ENCODE measurements at regions not wholly inside any gene's neighbourhood (a gene's known extent, or its start where the extent isn't known, plus 50 kb on each side); places are given as distances from the start of the nearest gene placed in this dataset.

- no peak for DNase-seq
Observed at GRCh38 chr1:4965346-4966075, 311.1 kb downstream of the AJAP1 start.

- DNase-seq = no peak
Observed at GRCh38 chr1:4964634-4965345, 310.4 kb downstream of the AJAP1 start.

GRCh38 chr1:4963251-4963650 lies 308.8 kb downstream of the AJAP1 start:
- no peak for DNase-seq

GRCh38 chr1:4962836-4963235 lies 308.4 kb downstream of the AJAP1 start:
- no peak for DNase-seq

DNA sequence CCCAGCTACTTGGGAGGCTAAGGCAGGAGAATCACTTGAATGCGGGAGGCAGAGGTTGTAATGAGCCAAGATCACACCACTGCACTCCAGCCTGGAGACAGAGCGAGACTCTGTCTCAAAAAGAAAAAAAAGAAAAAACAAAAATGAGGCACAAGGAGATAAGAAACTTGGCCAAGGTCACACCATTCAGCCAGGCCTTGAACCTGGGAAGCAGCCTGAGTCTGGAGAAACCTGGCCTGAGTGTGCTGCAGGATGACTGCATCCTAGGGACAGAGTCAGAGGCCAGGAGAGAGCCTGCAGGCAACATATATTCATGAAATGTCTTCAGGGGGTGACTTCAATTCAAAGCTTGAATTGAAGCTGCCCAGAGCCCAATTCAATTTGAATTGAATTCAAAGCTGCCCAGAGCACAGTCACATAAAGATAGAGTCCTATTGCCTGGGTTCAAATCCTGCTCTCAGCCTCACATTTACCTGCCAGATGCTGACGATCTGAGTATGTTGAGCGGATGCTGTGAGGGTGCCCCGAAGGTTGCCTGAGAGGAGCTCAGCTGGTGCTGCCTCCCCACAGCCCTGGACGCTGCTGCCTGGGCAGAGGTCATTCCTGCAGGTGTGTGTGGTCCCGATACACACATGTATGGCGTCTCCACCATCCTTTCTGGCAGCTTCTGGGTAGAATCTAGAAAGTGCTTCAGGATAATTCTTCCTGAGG lies 307.7 kb downstream of the AJAP1 start:
- DNase-seq = no peak

DNA sequence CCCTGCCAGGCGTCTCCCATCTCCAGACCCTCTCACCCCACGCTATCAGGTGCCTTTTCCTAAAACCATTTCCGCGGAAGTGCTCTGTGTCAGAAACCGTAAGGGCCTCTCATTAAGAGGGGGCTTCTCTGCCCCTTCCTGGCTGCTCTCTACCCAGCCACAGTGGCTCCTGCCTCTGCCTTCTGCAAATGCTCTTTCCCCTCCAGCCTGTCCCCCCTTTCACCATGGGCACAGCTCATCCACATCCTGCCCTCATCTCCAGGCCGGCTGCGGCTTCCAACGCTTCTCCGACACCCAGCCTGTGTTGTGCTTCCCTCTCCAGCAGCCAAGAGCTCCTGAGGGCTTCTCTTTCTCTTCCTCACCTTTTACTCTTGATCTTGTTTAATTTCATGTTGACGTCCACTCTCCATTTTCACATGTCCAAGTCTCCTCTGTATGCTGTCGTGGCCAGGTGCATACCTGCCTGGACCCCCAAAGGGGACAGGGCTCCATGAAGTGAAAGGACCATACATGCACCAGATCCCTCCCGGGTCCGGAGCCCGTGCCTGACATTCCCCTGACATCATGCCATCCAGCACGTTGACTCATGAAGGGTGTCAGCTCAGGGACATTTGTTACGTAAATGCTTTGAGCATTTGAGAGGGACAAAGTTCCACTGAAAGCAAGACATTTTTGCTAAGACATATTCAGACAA lies 306.5 kb downstream of the AJAP1 start:
- no peak for DNase-seq

DNA sequence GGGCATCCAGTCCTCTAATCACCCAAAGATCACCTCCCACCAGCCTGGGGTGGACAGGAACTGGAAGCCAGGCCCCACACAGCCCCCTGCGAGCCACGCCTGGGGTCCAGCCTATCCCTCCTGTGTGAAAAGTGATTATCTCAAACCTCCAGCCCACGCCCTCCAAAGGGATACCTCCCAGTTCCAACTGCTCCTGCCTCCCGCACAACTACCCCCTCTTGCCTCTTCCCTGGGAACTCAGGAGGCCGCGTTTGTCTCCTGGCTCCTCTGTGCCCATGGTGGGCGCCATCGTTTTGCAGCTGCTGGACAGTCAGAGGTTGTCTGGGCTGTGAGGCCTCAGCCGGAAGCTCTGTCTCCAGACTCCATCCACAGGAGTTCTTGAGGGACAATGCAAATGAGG lies 305.9 kb downstream of the AJAP1 start:
- no peak for DNase-seq

DNA sequence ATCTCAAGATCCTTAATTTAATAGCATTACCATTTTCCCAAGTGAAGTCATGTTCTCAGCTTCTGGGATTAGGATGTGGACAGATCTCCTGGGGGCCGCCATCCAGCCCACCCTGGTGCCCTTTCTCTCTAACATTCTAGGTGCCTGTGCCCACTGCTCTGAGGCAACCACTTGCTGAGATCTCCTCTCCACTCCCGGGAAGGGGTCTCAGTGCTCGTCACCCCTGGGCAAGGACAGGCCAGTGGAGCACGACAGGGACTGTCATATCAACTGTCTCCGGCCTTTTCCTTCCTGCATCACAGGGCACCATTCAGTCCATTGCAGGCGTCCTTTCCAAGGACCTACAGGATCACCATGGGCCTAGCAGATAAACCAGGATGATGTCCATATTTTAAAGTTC lies 304.8 kb downstream of the AJAP1 start:
- DNase-seq = no peak

GRCh38 chr1:4957027-4957426 lies 302.6 kb downstream of the AJAP1 start:
- no peak for DNase-seq

GRCh38 chr1:4954392-4954791 lies 300.0 kb downstream of the AJAP1 start:
- no peak for DNase-seq

DNA sequence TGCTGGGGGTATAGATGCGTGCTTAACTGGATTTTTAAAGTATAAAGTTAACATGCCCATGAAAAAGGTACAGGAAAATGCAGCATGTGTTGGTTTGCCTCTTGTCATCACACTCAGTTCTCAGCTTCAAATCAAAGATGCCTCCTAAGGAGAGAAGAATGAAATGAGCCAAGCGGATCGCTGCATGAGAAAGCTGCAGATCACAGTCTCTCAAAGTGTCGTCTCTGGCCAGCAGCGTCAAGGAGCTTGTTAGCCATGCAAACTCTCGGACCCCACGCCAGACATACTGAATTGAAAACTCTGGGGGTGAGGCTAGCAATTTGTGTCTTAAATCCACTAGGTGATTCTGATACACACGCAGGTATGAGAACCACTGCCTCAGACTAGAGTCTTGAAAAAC lies 297.2 kb downstream of the AJAP1 start:
- DNase-seq = no peak

DNA sequence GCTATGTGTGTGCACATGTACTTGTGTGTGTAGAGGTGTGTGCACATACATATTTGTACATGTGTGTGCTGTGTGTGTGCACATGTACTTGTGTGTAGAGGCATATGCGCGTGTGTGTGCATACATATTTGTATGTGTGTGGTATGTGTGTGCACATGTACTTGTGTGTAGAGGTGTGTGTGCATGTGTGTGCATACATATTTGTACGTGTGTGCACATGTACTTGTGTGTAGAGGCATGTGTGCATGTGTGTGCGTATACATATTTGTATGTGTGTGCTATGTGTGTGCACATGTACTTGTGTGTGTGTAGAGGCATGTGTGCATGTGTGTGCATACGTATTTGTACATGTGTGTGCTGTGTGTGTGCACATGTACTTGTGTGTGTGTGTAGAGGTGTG lies 291.9 kb downstream of the AJAP1 start:
- no peak for DNase-seq

GRCh38 chr1:4944911-4945310 lies 290.5 kb downstream of the AJAP1 start:
- DNase-seq = no peak

GRCh38 chr1:4944072-4944471 lies 289.7 kb downstream of the AJAP1 start:
- no peak for DNase-seq

GRCh38 chr1:4939266-4939665 lies 284.9 kb downstream of the AJAP1 start:
- no peak for DNase-seq

DNA sequence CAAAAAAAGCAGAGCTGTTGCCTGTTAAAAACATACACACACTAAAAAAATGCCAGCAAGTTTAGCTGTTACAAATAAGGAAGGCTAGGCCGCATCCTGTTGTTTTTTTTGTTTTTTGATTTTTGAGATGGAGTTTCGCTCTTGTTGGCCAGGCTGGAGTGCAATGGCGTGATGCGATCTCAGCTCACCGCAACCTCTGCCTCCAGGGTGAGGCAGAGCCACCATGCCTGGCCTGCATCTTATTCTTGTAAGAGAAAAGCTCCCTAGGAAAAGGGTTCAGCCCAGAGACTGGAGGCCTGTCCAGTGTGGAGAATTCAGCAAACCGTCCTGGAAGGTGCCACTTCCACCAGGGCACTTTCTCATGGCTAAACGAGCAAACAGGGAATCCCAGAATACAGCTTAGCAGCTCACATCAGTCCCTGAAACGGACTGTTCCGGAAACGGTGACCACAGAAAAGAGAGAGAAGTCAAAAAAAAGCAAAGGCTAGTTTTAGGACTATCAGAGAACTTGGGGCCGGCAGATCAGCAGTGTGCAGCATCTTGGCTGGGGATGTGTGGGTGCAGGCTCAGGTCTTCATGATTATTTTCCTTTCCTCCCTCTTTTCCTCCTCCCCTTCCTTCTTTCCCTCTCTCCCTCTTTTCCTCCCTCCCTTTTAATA lies 283.6 kb downstream of the AJAP1 start:
- no peak for DNase-seq

GRCh38 chr1:4935807-4936206 lies 281.4 kb downstream of the AJAP1 start:
- no peak for DNase-seq

- DNase-seq = no peak
Observed at GRCh38 chr1:4933232-4933631, 278.8 kb downstream of the AJAP1 start.

DNA sequence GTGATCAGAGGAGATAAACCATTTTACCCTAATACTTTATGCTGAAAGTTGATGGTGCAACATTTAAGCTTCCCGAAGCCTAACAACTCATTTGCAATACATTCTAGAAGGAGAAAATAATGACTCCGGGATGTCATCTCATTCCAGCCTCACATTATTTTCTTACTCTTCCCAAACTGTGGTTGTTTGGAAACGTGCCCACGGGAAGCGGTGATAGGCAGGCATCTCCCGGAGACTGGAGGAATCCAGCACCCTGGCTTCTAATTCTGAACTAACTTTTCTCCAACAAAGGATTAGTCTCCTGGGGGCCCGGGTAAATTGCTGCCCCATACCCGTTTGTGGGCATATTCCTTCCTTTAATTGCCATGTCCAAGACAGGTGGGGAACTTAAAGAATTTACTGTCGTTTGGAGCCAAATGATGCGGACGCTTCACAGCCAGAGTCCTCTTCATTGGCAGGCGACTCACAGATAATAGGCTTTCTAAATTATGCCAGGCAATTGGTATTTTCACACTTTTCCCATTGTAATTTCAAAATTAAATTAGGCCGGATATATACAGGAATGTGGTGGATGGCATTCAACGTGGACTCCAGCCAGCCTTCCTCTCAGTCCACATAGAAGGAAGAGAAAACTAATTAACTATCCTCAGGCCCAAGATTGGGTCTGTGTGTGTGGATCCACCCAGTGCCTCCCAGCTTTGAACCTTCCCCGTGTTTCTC lies 278.1 kb downstream of the AJAP1 start:
- DNase-seq = no peak

DNA sequence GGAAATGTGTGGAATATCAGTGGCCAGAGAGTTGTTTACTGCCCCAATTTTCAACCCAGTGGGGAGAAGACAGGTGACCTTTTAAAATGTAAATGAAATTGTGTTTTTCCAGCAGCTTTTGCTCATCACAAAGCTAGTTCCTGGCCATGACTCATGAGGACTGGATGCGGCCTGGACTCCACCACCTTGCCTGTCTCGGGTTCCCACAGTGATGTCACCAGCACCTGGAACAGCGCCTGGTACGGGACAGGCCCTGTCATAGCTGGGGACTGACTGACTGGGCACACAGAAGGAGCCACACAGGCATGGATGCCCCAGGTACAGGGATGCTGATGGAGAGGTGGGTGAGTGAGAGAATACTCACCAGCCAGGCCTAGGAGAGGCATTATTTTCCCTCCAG lies 277.1 kb downstream of the AJAP1 start:
- DNase-seq = no peak

- DNase-seq = no peak
Observed at GRCh38 chr1:4928186-4928585, 273.8 kb downstream of the AJAP1 start.

- DNase-seq = no peak
Observed at GRCh38 chr1:4924356-4924755, 269.9 kb downstream of the AJAP1 start.
